ENCODE measurements at regions not wholly inside any gene's neighbourhood (a gene's known extent, or its start where the extent isn't known, plus 50 kb on each side); places are given as distances from the start of the nearest gene placed in this dataset.

GRCh38 chrX:99705701-99706100, 704.4 kb downstream of the PCDH19 start:
- DNase-seq, result no peak

DNA sequence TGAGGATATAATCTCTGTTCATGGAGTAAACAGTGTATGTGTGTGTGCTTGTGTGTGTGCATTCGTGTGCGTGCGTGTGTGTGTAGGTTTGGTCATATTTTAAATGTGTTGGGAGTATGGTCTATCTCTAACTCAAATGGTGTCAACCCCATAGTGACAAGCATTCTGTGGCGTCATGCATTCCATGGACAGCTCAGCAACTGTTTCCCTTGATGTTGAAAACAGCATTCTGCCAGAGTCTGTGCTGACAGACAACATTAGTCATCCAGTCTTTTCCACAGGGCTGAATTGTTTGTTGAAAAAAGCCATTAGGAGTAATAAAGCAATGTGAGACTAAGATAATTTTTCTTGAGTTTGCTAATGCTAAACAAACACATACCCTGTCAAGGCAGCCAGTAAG, 706.6 kb downstream of the PCDH19 start:
- DNase-seq, result no peak

DNA sequence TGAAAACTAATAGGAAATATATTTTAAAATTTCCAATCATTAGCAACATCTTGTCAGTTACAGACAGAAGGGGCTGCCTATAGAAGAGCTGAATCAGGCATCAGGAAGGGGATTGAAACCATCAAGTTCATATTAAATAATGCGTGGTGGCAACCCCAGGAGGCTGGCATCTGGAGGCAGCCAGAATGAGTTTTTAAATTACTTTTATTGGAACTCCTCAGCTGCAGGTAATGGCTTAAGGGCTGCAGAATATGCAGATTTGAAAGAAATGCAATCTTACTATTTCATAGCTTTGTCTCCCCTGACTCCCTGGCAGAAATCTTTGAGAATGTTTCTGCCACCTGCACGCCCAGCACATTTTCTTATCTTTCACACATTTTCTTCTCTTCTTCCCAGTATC, 711.6 kb downstream of the PCDH19 start:
- DNase-seq, result no peak

- no peak for DNase-seq
These were observed 746.9 kb downstream of the PCDH19 start for GRCh38 chrX:99663136-99663535.

DNA sequence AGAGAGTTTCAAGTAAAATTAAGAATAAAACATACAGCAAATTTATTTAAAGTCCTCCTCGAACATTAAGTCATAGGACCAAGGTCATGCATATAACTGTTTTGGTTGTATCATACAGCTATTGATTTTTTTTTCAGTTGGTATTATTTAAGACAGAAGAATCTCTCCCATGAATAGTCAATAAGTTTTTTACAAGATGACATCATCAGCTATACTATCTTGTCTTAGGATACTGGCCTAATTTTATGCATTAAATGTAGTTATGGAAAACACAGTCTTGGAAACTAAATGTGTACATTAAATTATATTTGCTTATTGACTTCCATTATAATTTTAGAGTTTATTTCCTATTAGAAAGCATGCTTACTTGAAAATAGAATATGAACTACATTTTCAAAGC, 755.9 kb downstream of the PCDH19 start:
- no peak for DNase-seq

DNA sequence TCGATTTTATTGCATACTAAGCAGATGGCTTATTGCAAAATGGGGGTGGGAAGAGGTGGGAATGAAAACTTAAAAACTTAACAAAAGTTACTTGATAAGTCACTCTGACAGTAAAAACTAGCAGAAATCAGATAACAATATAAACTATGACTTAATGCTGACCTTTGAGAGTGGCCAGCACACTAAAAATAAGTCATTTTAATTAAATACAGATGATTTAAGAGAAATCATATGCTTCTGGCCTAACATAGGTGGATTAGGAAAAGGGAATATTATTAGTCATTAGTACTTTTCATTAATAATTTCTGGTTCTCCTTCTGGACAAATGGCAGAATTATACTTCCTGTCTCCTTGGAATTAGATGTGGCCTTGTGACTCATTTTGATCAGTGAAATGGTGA, 756.7 kb downstream of the PCDH19 start:
- DNase-seq, result no peak

DNA sequence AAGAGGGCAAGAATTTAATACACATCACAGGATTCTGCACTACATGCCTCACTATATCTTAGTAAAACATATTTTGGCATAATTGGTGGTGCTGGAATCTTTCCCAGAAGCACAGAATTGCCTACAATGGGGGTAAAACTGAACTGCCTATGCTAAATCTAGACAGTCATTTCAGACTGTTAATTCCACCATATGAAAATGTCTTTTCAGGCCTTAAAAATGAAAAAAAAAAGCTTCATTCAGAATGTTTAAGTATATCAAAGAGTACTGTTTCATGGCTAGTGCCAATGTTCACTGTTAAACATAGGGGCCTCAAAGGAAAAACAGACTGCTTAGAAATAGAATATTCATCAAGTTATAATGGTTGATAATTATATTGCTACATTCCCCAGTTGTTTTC, 797.0 kb downstream of the PCDH19 start:
- DNase-seq, result no peak

DNA sequence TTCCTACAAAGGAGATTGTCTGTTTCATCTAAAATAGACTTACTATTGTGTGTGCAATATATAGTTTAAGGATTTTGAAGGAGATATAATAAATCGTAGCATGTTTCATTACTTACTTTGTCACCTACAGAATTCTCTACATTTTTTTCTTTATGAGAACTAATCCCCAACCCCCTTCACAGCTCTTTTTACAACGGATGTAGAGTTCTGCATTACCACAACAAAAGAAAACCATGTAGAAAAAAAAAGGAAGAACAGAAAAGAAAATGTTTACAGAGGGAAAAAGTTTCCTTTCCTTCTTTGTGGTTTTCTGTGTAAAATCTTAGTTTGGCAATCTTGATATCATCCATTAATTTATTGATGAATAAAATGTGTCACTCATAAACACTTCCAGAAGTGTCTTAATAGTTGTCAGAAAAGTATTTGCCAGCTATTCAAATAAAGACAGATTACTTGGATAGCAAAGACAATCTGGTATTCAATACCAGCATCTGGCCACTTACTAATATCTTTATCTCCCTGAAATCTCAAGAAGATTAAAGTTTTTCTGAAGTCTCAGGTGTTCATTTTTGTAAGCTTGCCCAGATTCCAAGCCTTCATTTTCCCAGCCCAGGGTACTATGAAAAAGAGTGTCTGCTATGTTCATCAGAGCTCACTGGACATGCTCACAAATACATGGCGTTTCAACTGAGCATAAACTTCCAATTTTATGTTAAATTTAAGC, 806.8 kb downstream of the PCDH19 start:
- no peak for DNase-seq

DNA sequence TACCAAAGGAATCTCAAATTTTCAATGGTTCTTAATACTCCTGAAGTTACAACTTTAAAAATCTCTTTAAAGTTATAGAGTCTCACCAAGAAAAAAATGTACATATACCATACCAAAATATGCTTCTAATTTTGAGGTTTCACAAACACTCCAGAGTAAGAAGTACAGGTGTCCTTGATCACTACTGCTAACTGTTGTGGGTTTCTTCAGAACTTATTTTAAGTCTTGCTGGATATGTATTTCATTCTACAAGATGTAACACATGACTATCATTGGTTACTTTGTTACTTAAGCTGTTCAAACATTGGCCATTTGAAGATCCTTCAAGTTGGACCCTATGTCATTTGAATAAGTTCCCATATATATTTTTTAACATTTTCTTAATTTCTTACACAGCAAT, 808.0 kb downstream of the PCDH19 start:
- DNase-seq, result no peak

GRCh38 chrX:99588936-99589335, 821.1 kb downstream of the PCDH19 start:
- DNase-seq, result no peak

DNA sequence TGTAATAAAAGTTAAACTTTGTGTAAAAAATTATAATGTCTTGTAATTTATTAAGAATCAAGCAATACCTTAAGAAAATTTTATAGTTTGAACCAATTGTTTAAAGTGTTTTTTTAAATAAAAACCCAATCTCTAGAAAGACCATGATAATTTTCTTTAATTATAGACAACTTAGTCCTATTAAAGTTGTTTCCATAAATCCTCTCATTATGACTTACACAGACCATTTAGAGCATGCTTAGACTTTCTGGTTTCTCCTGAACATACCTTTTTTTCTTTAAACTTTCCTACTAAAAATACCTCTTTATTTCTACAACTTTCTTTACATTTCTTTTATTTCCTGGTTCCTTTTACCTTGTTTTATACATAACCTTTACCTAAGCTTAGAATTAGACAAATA, 837.4 kb downstream of the PCDH19 start:
- no peak for DNase-seq

- no peak for DNase-seq
These were observed 860.7 kb downstream of the PCDH19 start for GRCh38 chrX:99549381-99549780.

- DNase-seq, result no peak
These were observed 887.6 kb downstream of the PCDH19 start for GRCh38 chrX:99522450-99522849.

GRCh38 chrX:99507768-99508167, 902.3 kb downstream of the PCDH19 start:
- no peak for DNase-seq

DNA sequence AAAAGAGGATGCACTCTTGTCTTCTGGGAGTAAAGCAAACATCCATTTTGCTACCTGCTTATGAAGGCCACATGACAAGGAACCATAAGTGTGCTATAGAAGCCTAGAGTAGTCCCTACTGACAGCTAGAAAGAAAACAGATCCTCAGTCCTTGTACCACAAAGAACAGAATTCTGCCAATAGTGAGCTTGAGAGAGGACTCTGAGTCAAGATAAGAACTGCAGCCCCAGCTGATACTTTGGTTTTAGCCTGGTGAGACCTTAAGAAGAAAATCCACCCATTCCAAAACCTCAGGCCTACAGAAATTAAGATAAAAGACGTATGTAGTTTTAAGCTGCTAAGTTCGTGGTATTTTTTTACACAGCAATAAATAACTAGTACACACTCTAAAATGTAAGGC, 914.6 kb downstream of the PCDH19 start:
- DNase-seq, result no peak

DNA sequence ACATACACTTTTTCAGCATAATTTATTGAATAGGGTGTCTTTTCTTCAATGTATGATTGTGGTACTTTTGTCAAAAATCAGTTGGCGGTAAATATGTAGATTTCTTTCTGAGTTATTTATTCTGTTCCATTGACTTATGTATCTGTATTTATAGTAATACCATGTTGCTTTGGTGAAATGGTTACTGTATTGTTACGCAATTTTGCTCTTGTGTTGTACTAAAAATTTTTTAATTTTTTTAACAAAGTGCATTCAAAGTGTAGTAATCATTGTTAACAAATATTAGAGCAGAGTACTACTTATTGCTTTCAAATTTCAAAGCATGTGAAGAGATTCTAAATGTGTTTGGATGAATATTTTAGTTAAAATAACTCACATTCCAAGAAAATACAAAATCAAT, 915.4 kb downstream of the PCDH19 start:
- no peak for DNase-seq

GRCh38 chrX:99480728-99481127, 929.3 kb downstream of the PCDH19 start:
- DNase-seq, result no peak

DNA sequence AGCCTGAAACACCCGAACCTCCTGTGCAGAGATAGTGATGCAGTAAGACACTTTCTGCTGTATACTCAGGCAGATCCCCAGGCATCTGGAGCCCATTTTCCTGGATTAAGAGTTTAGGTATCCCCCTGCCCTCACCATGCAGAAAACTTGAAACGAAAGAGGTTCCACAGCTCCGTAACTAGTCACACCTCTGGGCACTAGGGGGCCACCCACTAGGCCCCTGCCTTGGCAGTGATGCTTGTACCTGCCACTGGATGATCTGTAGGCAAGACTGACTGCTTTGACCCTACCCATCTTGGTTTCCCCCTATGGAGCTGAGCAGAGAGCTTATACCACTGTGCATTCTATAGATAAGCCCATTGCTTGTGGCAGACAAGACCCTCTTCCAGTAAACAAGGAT, 940.6 kb downstream of the PCDH19 start:
- no peak for DNase-seq

- DNase-seq, result no peak
These were observed 941.1 kb downstream of the PCDH19 start for GRCh38 chrX:99468993-99469392.

- no peak for DNase-seq
These were observed 948.9 kb downstream of the PCDH19 start for GRCh38 chrX:99461223-99461622.

DNA sequence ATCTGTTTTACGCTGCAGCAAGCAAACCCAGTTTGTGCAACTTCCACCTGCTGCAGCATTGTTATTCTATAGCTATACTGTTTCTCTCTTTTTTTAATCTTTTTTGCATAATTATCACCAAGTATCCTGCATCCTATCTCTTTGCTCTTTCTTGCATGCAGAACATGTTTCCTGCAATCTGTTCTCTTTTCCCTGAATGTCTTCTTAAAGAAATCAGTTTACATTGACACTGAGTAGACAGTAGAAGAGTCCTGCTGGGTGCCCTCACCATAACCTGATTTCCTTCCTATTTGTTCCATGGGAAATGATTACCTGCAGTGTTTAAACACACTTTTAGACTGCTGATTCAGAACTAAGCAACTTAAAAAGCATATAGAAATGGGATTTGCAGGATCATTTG, 964.7 kb downstream of the PCDH19 start:
- no peak for DNase-seq

DNA sequence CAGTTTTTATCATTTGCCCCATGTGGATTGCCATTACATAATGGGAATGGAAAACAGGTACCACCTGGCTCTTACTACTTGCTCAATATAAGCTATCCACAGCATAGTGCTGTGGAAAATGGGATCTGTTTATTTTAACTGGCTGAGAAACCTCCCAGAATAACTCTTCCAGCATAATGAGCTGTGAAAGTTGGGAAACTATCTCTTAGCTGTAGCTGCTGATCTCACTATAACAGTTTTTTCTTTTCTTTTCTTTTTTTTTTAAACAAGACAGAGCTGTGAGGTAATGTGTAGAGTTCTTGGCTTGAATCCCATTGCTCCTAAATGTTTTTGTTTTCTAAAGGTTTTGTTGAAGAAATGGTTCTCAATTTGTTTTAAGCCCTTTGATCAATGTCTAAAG, 988.3 kb downstream of the PCDH19 start:
- DNase-seq, result no peak

DNA sequence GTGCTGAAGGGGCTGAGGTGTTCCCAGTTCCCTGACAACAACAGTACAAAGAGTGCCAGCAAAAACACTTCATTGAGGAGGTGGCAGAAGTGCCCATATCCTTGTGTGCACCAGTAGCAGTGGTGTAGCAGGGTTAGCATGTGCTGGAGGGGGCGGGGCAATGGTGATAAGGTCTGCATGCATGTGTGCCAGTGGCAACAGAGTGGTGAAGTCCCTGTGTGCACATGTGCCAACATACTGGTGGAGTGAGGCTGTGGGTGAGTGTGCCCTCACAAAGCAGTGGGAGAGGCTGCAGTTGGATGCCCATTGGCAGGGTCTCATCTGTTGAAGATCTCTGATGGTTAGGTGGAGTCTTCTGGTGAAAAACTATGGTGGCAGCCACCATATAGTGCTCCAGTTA, 994.6 kb downstream of the PCDH19 start:
- DNase-seq, result no peak

DNA sequence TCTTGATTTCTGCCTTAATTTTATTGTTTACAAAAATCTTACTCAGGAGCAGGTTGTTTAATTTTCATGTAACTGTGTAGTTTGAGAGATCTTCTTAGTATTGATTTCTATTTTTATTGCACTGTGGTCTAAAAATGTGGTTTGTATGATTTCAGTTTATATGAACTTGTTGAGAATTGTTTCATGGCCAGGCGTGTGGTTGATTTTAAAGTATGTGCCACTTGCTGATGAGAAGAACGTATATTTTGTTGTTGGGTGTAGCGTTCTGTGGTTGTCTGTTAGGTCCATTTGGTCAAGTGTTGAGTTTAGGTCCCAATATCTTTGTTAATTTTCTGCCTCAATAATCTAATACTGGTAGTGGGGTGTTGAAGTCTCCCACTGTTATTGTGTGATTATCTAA, 996.8 kb downstream of the PCDH19 start:
- DNase-seq, result no peak

- no peak for DNase-seq
These were observed 1011.5 kb downstream of the PCDH19 start for GRCh38 chrX:99398545-99398944.

DNA sequence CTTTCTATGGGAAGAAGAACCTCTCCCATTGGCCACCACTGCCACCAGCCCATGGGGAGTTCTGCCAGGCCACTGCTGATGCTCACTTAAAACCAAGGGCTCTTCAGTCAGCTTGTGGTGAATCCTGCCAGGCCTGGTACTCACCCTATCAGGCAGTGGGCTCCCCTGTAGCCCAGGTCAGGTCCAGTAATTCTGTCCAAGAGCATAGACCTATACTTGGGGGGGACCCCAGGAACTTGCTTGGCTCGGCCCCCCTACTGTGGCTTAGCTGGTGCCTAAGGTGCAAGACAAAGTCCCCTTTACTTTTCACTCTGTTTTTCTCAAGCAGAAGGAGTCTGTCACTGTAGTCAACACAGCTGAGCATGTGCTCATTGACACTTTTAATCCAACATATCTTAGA, 1012.2 kb downstream of the PCDH19 start:
- DNase-seq, result no peak

All from NCI-H345 (cell line).